GM12891 (cell line): ENCODE measurements at regions not wholly inside any gene's neighbourhood (a gene's known extent, or its start where the extent isn't known, plus 50 kb on each side); places are given as distances from the start of the nearest gene placed in this dataset.

Experiments used
- POLR2A ChIP-seq: IDR thresholded peaks from 2 replicates; pipeline ENCODE4 v1.6.1; 2011; ENCODE audit warnings: low read depth, low read length, control low read depth
- POLR2AphosphoS5 ChIP-seq: IDR thresholded peaks from 2 replicates; pipeline ENCODE4 v1.6.1; 2011; ENCODE audit warnings: low read depth, low read length, control low read depth
- POU2F2 ChIP-seq: IDR thresholded peaks from 2 replicates; pipeline ENCODE4 v1.6.1; 2011; ENCODE audit warnings: low read depth, mild to moderate bottlenecking, control low read depth, low read length, moderate library complexity
- SPI1 ChIP-seq: IDR thresholded peaks from 2 replicates; pipeline ENCODE4 v1.6.1; 2011; ENCODE audit warnings: low read depth, low read length, control low read depth
- TAF1 ChIP-seq: IDR thresholded peaks from 2 replicates; pipeline ENCODE4 v1.6.1; 2011; ENCODE audit warnings: low read depth, low read length, control low read depth

DNA sequence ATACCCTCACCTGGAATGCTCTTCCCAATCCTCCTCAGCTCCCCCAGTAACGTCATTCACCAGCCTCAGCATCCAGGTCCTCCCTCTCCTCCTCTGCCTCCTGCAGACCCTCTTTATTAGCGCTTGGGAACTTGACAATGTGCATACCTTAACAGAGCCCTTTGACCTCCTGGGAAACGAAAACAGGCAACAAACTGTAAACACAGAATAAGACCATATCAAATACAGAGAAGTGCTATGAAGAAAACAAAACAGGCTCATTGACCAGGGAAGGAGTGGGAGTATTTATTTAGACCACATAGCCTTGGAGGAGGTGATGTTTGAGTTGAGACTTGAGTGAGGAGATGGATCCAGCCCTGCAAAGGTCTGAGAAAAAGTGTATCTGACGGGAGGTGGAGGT lies 107.9 kb upstream of the SLC7A1 start:
- TF ChIP-seq POLR2AphosphoS5: no peak
- TF ChIP-seq POU2F2: no peak
- no peak for TF ChIP-seq POLR2A
- TF ChIP-seq SPI1: no peak
- TF ChIP-seq TAF1: no peak
